GM13977 (cell line): ENCODE measurements at regions not wholly inside any gene's neighbourhood (a gene's known extent, or its start where the extent isn't known, plus 50 kb on each side); places are given as distances from the start of the nearest gene placed in this dataset.

Experiments used
- DNase-seq: peaks from one replicate; pipeline ENCODE4 v3.0.0; 2012; ENCODE audit warnings: low spot score
- CTCF ChIP-seq: IDR thresholded peaks from 2 replicates; pipeline ENCODE4 v1.5.1; 2012; ENCODE audit warnings: mild to moderate bottlenecking, control low read depth; ENCODE audit not compliant: insufficient read depth; ENCODE audit errors: extremely low read depth, missing control alignments
- in situ Hi-C: fragments of 300-500 bp; cut with MboI; formaldehyde crosslinking; loops from one replicate; pipeline ENCODE4 v1.12.0; 2022; ENCODE audit warnings: low sequenced_read_pairs, low pct_unique_long_range_greater_than_20kb, mixed read lengths, inconsistent platforms; ENCODE audit not compliant: unreplicated experiment

GRCh38 chr15:69609776-69610175 lies 157.2 kb downstream of the RPLP1 start:
- DNase-seq, result no peak
- TF ChIP-seq CTCF, result no peak
- in situ Hi-C loops, result no loop called here

DNA sequence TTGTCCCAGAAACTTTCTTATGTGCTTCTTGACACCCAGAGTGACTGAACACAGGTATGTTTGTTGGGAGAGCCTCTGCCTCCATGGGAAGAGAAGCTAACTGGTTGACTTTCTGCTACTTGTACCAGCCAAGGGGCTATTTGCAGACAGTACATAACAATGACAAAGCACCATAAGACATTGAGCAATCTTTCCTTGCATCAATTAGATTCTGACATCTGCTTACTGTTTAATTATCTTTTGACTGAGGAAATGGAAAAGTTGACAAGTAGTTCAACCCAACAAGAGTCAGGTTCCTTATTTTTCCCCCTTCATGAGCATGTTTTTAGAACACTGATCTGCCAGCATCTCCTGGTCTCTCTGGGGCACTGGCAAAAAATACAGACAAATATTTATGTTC lies 157.7 kb downstream of the RPLP1 start:
- in situ Hi-C loops, result no loop called here
- DNase-seq, result no peak
- no peak for TF ChIP-seq CTCF

DNA sequence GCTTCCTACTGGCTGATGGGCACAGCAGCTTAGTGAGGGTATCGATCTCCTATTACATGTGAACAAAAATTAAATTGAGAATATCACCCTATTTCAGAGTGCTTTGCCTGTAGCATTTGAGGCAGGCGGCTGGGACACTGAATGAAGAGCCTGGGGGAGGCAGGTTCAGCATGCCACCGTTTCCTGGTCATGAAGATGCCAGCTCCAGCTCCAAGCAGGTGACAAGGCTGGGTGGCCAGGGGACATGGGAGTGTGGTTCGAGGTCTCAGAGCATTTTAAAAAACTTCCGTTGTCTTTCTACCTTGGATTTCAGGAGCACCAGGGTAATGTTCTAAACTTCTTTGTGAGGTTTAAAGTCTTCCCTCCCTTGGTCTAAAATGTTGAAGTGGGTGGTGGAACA lies 158.2 kb downstream of the RPLP1 start:
- TF ChIP-seq CTCF, result no peak
- DNase-seq, result no peak
- in situ Hi-C loops, result no loop called here

DNA sequence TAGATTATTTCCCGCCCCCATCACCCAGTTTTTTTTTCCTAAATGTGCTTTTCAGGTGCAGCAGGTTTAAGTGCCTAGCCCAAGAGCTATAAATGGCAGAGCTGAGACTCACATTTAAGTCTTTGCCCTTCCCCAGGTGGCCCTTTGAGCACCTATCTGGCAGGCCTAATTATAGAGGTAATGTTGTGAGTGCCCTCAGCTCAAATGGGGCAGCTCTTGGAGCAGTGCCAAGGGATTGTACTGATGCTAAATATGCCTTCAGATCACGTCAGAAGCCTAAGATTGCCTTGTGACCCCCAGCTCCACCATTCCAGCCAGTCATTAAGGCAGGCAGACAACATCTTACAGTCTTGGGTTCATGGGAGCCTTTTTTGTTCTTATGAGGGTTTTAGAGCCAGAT lies 159.5 kb downstream of the RPLP1 start:
- DNase-seq, result no peak
- TF ChIP-seq CTCF, result no peak
- in situ Hi-C loops, result no loop called here

GRCh38 chr15:69613182-69613581 lies 160.6 kb downstream of the RPLP1 start:
- no peak for DNase-seq
- TF ChIP-seq CTCF, result no peak
- in situ Hi-C loops, result no loop called here

GRCh38 chr15:69613988-69614387 lies 161.4 kb downstream of the RPLP1 start:
- in situ Hi-C loops, result no loop called here
- no peak for DNase-seq
- no peak for TF ChIP-seq CTCF

DNA sequence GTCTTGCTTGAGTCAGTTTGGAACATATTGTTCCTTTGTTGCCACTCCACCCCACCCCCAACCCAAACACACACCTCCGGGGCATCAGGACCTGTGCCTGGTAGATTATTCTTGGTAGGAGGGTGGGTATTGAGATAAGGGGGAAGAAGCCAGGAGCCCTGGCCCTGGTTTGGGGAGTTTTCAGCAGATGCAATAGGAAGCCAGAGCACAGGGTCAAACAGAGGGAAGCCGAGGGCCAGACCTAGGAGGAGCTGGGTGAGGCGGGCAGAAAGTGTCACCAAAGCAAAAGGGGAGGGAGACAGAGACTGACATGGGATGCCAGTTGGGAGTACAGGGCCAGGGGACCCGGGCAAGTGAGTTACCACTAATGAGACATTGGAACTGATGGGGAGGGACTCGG lies 163.1 kb downstream of the RPLP1 start:
- no peak for DNase-seq
- in situ Hi-C loops, result no loop called here
- TF ChIP-seq CTCF, result no peak
